ENCODE measurements at regions not wholly inside any gene's neighbourhood (a gene's known extent, or its start where the extent isn't known, plus 50 kb on each side); places are given as distances from the start of the nearest gene placed in this dataset.
"Not testable (repeated sequence)": the region's sequence is repeated elsewhere in the genome, so short reads cannot be mapped to it uniquely, and the experiment has no call there.

DNA sequence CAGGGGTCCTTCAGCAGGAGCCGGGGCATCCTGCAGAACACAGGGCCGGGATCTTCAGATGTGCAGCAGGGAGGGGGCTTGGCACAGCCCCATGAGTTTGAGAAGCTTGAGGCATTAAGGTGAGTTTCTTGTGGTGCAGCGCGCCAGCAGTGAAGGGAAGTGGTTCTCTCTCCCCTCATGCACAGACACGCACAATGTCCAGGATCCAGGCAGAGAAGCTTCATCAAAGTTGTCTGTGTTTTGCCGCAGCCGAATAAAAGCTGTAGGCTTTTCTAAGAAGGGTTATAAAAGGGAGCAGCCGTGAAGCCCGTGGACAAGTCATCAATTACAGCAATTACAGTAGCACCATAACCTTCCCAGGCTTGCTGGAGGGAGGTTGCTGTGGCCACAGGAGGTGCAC, 491.0 kb upstream of the CDH4 start:
- no peak for DNase-seq (ENCODE audit: low read depth)

DNA sequence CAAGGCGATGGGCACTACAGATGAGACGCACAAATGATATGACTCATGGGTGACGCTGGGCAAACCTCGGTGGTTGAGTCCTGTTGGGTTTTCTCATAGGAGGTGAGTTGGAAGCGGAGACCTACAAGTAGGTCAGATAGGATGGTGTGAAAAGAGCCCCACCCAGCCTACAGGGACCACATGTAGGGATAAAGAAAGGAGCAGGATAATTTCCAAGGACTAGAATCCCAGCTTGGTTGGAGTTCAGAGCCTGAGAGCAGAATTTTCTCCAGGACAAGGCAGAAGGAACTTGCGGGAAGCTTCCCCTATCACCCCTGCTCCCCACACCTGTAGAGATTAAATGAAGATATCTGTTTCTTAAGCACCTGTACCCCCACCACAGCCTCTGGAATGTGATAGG, 489.7 kb upstream of the CDH4 start:
- no peak for DNase-seq (ENCODE audit: low read depth)

DNA sequence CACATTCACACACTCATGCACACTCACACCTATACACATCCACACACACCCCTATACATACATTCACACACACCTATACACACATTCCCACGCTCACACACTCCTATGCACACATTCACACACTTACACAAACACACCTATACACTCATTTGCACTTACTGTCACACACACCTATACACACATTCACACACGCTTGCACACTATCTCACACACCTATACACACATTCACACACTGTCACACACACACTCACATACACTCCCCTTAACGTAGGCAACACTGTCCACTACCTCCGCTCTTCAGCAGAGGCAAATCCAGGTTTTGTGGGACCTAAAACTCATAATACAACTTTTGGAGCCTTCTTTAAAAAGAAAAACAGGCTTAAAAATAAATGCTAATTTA, 487.7 kb upstream of the CDH4 start:
- no peak for DNase-seq (ENCODE audit: low read depth)

GRCh38 chr20:60764771-60765170, 487.3 kb upstream of the CDH4 start:
- DNase-seq (ENCODE audit: low read depth): no peak

GRCh38 chr20:60765821-60766403, 486.1 kb upstream of the CDH4 start:
- DNase-seq (ENCODE audit: low read depth): no peak

DNA sequence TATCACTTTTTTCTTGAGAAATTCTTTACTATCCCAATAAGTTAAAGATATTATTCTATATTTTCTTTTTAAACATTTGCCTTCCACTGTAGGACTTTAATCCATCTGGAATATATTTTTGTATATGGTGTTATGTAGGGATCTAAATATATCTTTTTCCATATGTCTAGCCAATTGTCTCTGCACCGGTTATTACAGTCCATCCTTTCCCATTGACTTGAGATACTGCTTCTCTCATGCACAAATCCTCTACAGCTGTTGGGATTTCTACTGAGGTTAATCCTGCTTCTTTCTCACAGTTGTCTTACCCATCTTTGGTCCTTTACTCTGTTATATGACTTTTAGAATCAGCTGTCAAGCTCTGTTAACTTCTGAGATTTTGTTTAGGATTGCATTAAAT, 483.8 kb upstream of the CDH4 start:
- no peak for DNase-seq (ENCODE audit: low read depth)

- no peak for DNase-seq (ENCODE audit: low read depth)
Observed at GRCh38 chr20:60780388-60781025, 471.6 kb upstream of the CDH4 start.

DNA sequence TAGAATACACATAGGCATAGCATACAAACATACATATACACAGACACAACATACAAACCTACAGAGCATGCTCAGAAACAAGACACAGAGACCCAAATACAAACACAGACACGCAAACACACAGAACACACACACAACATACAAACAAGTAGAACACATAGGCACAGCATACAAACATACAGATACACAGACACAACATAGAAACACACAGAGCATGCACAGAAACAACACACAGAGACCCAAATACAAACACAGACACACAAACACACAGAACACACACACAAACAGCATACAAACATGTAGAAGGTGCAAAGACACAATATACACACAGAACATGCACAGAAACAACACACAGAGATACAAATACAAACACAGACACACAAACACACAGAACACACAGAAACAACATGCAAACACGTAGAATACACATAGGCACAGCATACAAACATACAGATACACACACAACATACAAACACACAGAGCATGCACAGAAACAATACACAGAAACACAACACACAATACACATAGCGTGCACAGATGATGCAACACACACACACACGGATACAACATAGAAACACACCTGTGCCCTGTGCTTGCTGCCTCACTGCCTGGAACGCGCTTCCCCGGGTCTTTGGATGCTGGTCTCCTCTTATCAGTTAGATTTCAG, 469.0 kb upstream of the CDH4 start:
- no peak for DNase-seq (ENCODE audit: low read depth)

DNA sequence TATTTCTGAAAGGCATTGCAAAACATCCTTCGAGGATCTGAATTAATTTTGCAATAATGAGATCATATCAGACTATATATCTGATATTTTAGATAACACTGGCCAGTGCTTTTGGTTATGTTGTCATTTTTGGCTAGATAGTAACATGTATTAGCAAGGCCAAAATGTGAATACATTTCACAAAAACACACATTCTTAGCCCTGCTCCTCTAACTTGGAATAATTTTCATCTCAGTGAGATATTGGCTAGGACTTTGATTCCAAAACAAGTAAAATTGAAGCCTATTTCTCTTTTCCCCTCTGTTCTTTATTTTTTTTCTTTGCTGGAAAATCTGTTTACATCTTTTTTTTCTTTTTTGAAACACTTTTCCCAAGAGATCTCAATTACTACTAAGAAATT, 466.8 kb upstream of the CDH4 start:
- no peak for DNase-seq (ENCODE audit: low read depth)

DNA sequence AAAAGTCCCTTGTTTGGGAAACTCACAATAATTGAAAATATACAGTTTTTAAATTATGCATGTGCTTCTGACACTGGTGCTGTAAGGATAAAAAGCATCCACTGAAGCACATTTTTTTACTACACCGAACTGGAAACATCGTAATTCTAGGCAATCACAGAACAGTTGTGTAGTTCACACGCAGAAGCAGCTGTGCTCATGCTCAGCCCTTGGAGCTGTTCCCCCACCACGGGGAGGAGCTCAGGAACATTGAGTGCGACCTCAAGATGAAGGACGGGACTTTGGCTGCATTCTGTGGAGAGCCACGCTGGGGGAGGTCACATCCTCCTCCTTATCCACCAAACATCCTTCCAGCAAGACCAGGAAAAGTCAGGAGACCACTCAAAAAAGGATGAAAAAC, 466.3 kb upstream of the CDH4 start:
- DNase-seq (ENCODE audit: low read depth): no peak

DNA sequence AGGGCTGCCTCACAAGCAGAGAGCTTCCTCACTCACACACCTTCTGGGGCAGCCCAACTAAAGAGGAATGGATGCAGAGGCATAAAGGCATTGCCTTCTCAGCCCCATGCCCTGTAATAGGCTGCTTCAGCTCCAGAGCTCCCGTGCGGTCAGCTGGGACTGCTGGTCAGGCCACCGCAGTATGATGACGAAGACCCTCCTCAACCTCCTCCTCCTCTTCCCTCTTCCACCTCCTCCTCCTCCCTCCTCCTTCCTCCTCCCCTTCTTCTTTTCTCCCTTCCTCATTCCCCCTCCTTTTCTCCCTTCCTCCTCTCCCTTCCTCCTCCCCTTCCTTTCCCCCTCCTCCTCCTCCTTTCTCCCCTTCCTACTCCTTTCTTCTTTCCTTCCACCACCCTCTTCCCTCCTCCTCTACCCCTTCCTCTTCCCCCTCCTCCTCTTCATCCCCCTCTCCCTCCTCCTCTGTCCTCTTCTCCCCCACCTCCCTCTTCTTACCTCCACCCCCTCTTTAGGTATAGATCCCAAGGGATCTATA, 465.3 kb upstream of the CDH4 start:
- DNase-seq (ENCODE audit: low read depth): no peak

- DNase-seq (ENCODE audit: low read depth): no peak
Observed at GRCh38 chr20:60787276-60787675, 464.8 kb upstream of the CDH4 start.

- DNase-seq (ENCODE audit: low read depth): no peak
Observed at GRCh38 chr20:60788070-60788469, 464.0 kb upstream of the CDH4 start.

DNA sequence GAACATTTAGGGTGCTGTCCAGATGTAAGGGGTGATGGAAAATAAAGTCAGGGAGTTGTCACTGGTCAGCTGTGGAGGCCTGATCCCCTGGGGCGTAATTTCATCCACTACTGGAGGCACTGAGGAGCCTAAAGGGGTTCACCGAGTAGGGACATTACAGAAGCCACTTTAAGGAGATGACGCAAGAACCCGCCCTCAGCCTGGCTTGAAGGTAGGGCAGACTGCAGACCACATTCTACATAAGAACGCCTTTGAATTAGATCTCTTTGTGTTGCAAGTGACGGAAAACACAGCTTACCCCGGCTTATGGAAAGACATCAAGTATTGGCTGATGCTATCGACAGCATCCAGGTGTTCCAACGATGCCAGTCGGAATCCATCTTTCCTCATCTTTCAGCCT, 462.7 kb upstream of the CDH4 start:
- DNase-seq (ENCODE audit: low read depth): no peak

GRCh38 chr20:60790339-60790738, 461.7 kb upstream of the CDH4 start:
- not testable (repeated sequence) for DNase-seq (ENCODE audit: low read depth)

GRCh38 chr20:60791823-60792222, 460.2 kb upstream of the CDH4 start:
- DNase-seq (ENCODE audit: low read depth): no peak

GRCh38 chr20:60792941-60793340, 459.1 kb upstream of the CDH4 start:
- DNase-seq (ENCODE audit: low read depth): no peak

- DNase-seq (ENCODE audit: low read depth): no peak
Observed at GRCh38 chr20:60794674-60795073, 457.4 kb upstream of the CDH4 start.

DNA sequence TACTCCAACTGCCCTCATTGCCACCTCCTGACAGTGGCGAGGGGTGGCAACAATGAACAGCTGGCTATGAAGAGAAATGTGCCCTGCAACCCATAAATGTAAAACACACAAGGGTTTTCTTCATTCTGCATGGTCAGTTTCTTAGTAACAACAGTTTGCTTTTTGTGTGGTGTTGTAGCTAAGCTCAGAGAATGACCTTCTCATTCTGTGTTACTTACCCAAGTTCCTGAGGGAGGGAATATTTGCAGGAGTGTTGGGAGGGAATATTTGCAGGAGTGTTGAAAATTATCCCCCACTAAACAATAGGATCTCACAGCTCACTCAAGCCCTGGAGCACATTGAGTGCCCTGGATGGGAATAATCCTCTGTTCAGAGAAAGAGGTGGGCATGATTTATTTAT, 456.4 kb upstream of the CDH4 start:
- no peak for DNase-seq (ENCODE audit: low read depth)

- DNase-seq (ENCODE audit: low read depth): no peak
Observed at GRCh38 chr20:60800185-60800584, 451.9 kb upstream of the CDH4 start.

GRCh38 chr20:60802676-60803075, 449.4 kb upstream of the CDH4 start:
- DNase-seq (ENCODE audit: low read depth): no peak

GRCh38 chr20:60803335-60804055, 448.6 kb upstream of the CDH4 start:
- no peak for DNase-seq (ENCODE audit: low read depth)
